Upper lobe of left lung (tissue), 6 donors: ENCODE measurements at regions not wholly inside any gene's neighbourhood (a gene's known extent, or its start where the extent isn't known, plus 50 kb on each side); places are given as distances from the start of the nearest gene placed in this dataset.

Experiments used
- ATAC-seq, 2 donors: fragments of 200-7000 bp; cut with Tn5 transposase; one replicate each; pipeline ENCODE4 v1.9.1; 2022; ENCODE audit warnings: mild to moderate bottlenecking in 2 of 2, moderate library complexity in 2 of 2; ENCODE audit not compliant: low FRiP score in 2 of 2
- DNase-seq, 2 donors: peaks; one replicate each; pipeline ENCODE4 v3.0.0-alpha.2; 2019 to 2020
- H3K27ac ChIP-seq, 4 donors: fragments of 200-600 bp; sonication (generic); one replicate each; pipeline ENCODE4 v1.5.1; 2016 to 2019
- H3K27me3 ChIP-seq, 4 donors: fragments of 200-600 bp; sonication (generic); one replicate each; pipeline ENCODE4 v1.5.1; 2017 to 2019
- H3K36me3 ChIP-seq, 4 donors: fragments of 200-600 bp; sonication (generic); one replicate each; pipeline ENCODE4 v1.5.1; 2016 to 2019
- H3K4me1 ChIP-seq, 4 donors: fragments of 200-600 bp; sonication (generic); one replicate each; pipeline ENCODE4 v1.5.1; 2018 to 2019
- H3K4me3 ChIP-seq, 4 donors: fragments of 200-600 bp; sonication (generic); one replicate each; pipeline ENCODE4 v1.5.1; 2017 to 2019; ENCODE audit warnings: mild to moderate bottlenecking in 2 of 4, moderate library complexity in 1 of 4
- H3K9me3 ChIP-seq, 4 donors: fragments of 200-600 bp; sonication (generic); one replicate each; pipeline ENCODE4 v1.5.1; 2018 to 2019
- EP300 ChIP-seq, 4 donors: sonication (generic); formaldehyde crosslinking; IDR thresholded peaks; one replicate each; pipeline ENCODE4 v1.5.1; 2017; ENCODE audit warnings: antibody characterized with exemption in 4 of 4, control low read depth in 2 of 4
- POLR2A ChIP-seq, 4 donors: fragments of 450-650 bp; IDR thresholded peaks; one replicate each; pipeline ENCODE4 v1.5.1; 2016 to 2017; ENCODE audit warnings: antibody characterized with exemption in 4 of 4, mild to moderate bottlenecking in 2 of 4
- POLR2AphosphoS5 ChIP-seq, 2 donors: sonication (generic); formaldehyde crosslinking; IDR thresholded peaks; one replicate each; pipeline ENCODE4 v1.5.1; 2017; ENCODE audit warnings: antibody characterized with exemption in 2 of 2
- WGBS, 2 donors: methylation state at CpG; one replicate each; pipeline ENCODE4 v1.1.5; 2017 to 2018; 5-methylcytosine and 5-hydroxymethylcytosine counted together
- TF ChIP-seq, protein P1 (sequence below), 6 experiments: fragments of 450-650 bp in 4 of 6; fragments of 200-600 bp in 2 of 6; sonication (generic) in 2 of 6; IDR thresholded peaks; one replicate each; pipeline ENCODE4 v1.5.1; 2016 to 2019; ENCODE audit warnings: antibody characterized with exemption in 6 of 6
- donor health status: DM: no; HTN: no; CAD: no; lungs with moderate emphysema.
- donor health status: DM: no; HTN: yes; CAD: no; lungs with severe emphysema.

DNA sequence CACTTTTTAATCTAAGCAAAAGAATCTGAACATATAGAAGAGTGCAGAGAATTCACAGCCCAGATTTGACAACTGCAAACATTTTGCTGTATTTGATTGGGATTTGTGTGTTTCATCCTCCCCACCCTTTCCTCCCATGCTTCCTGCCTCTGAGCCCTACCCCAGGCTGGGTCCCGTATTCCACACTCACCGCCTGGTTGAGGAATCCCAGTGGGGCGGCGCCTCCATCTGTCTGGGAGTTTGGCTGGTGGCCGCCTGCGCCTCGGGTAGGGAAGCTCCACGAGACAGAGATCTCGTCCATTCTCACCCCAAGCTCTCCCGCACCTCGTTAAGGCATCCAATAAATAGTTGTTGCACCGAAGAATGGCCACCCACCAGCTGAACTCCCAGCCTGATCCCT, 70.7 kb upstream of the SLC22A11 start:
- ATAC-seq (no peak), DNase-seq (no peak)
- Histone ChIP-seq H3K4me3 (no peak overlapping the region), H3K36me3 (no peaks in the 10 kb centered on the region), H3K9me3 (no peaks in the 10 kb centered on the region), H3K27ac (no peak overlapping the region), H3K4me1 (peaks cover 0 to 7% (median 0%) of the 10 kb centered on the region in 4 donors), H3K27me3 (peaks cover 0 to 5% (median 0%) of the 10 kb centered on the region in 4 donors)
- TF ChIP-seq POLR2AphosphoS5 (IDR thresholded peaks at IDR 0.05): no peak
- no peak for TF ChIP-seq POLR2A (IDR thresholded peaks at IDR 0.05)
- TF ChIP-seq, protein P1, sequence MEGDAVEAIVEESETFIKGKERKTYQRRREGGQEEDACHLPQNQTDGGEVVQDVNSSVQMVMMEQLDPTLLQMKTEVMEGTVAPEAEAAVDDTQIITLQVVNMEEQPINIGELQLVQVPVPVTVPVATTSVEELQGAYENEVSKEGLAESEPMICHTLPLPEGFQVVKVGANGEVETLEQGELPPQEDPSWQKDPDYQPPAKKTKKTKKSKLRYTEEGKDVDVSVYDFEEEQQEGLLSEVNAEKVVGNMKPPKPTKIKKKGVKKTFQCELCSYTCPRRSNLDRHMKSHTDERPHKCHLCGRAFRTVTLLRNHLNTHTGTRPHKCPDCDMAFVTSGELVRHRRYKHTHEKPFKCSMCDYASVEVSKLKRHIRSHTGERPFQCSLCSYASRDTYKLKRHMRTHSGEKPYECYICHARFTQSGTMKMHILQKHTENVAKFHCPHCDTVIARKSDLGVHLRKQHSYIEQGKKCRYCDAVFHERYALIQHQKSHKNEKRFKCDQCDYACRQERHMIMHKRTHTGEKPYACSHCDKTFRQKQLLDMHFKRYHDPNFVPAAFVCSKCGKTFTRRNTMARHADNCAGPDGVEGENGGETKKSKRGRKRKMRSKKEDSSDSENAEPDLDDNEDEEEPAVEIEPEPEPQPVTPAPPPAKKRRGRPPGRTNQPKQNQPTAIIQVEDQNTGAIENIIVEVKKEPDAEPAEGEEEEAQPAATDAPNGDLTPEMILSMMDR (IDR thresholded peaks at IDR 0.05): no peak
- TF ChIP-seq EP300 (IDR thresholded peaks at IDR 0.05): no peak
- WGBS, 2 donors: 39 to 58% methylated on average over 12 of the region's 12 CpGs

DNA sequence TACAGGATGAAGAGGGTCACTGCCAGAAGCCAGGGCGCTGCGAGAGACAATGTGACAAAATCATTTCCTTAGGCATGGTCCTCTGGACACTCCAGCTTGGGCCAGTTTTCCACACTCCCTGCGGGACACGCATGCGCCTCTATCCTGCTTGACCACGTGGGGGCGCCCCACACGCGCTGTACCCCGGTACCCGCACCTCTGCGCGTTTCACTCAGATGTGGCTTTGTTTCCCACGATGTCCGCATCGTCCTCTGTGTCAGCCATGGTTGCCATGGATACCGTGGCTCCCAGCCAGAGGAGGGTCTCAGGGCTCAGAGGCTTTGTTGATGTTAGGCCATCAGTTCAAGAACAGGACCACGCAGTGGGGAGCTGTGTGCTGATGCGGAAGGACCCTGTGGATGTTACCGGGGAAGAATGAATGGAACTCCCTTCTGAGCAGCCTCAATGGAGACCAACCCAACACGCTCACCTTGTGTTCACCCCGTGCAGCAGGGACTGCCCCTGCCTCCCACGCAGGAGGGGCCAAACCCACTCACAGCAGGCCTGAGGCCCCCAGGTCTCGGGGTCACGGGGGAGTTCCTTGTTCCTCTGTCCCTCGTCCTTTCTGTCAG, 65.8 kb upstream of the SLC22A11 start:
- TF ChIP-seq, protein P1 (IDR thresholded peaks at IDR 0.05): peak; percentile 21 to 53 (median 36)
- no peak for TF ChIP-seq EP300 (IDR thresholded peaks at IDR 0.05)
- TF ChIP-seq POLR2AphosphoS5 (IDR thresholded peaks at IDR 0.05): no peak
- peak; percentile 50 to 85 for DNase-seq
- Histone ChIP-seq H3K27ac (no peak overlapping the region), H3K36me3 (no peaks in the 10 kb centered on the region), H3K4me3 (no peak overlapping the region), H3K27me3 (peaks cover 0 to 5% (median 0%) of the 10 kb centered on the region in 4 donors), H3K9me3 (no peaks in the 10 kb centered on the region), H3K4me1 (no peaks in the 10 kb centered on the region)
- peak; percentile 73 for ATAC-seq
- 21 to 35% methylated on average over 9 to 26 of the region's 26 CpGs for WGBS, 2 donors

DNA sequence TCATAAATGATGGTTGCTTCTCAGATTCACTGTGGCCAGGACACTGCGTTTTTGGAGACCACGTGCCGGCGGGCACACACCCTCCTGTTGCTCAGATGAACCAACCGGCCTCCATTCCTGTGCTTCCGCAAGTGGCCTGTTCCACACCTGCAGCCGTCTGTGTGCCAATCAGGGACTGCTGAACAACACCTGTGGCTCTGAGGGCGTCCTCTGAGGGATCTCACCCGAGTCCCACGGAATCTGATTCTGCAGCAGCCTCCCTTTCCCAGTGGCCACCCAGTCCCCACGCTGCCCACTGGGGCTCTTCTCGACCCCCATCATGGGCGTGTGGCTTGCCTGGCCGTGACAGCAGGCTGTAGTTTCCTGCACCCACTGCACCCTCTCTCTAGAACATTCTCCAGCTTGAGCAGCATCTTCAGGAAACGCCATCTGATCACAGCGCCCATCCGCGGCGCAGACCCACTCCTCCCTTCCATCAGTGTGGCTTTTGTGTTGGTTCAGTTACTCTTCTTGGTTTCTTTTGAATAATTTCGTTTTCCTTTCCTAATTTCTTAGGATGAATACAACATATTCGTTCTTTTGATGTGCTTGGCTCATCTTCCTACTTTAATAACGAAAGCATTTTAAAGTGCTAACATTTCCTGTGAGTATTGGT, 65.1 kb upstream of the SLC22A11 start:
- ATAC-seq (no peak), DNase-seq (no peak)
- TF ChIP-seq POLR2A (IDR thresholded peaks at IDR 0.05) (no peak), POLR2AphosphoS5 (IDR thresholded peaks at IDR 0.05) (no peak), EP300 (IDR thresholded peaks at IDR 0.05) (no peak)
- TF ChIP-seq, protein P1 (IDR thresholded peaks at IDR 0.05): no peak
- 63 to 66% methylated on average over 13 to 22 of the region's 22 CpGs for WGBS, 2 donors
- H3K9me3 ChIP-seq: no peaks in the 10 kb centered on the region
- H3K4me3 ChIP-seq: no peak overlapping the region
- H3K27ac ChIP-seq: no peak overlapping the region
- H3K4me1 ChIP-seq: no peaks in the 10 kb centered on the region
- peaks cover 0 to 5% (median 0%) of the 10 kb centered on the region in 4 donors for H3K27me3 ChIP-seq
- H3K36me3 ChIP-seq: no peaks in the 10 kb centered on the region

DNA sequence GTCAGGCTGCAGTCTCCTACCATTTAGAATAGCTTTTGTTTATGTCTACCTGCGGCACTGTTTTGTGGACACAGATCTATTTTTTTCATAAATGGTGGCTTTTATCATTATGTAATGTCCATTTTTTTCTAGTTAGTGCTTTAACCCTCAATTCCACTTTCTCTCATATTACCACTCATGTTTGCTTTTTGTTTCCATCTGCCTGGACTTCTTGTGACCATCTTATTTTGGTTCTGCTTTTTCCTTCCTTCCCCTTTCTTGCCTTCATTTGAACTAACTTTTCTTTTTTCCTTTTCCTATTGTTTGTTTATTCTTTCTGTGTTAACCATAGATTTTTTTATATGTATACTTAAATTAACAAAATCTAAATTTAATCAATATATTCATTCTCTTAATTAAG, 63.2 kb upstream of the SLC22A11 start:
- no peaks in the 10 kb centered on the region for H3K9me3 ChIP-seq

More for the DNA sequence above, 63.2 kb upstream of the SLC22A11 start:
- WGBS, 2 donors: 46 to 58% methylated on average over 1 of the region's 1 CpG
- peaks cover 0 to 5% (median 0%) of the 10 kb centered on the region in 4 donors for H3K27me3 ChIP-seq
- DNase-seq: no peak
- TF ChIP-seq POLR2A (IDR thresholded peaks at IDR 0.05) (no peak), POLR2AphosphoS5 (IDR thresholded peaks at IDR 0.05) (no peak), EP300 (IDR thresholded peaks at IDR 0.05) (no peak)
- TF ChIP-seq, protein P1 (IDR thresholded peaks at IDR 0.05): no peak
- no peak overlapping the region for H3K4me3 ChIP-seq
- ATAC-seq: no peak
- no peak overlapping the region for H3K27ac ChIP-seq
- no peaks in the 10 kb centered on the region for H3K36me3 ChIP-seq
- H3K4me1 ChIP-seq: no peaks in the 10 kb centered on the region
